Testis (tissue), 2 donors: ENCODE measurements at regions not wholly inside any gene's neighbourhood (a gene's known extent, or its start where the extent isn't known, plus 50 kb on each side); places are given as distances from the start of the nearest gene placed in this dataset.

ENCODE experiments used
- DNase-seq: peaks from one replicate; pipeline ENCODE4 v3.0.0-alpha.2; 2019
- H3K27ac ChIP-seq, 2 donors: fragments of 200-600 bp; sonication (generic); one replicate each; pipeline ENCODE4 v1.5.1; 2019
- H3K27me3 ChIP-seq: fragments of 200-600 bp; sonication (generic); one replicate; pipeline ENCODE4 v1.5.1; 2019
- H3K36me3 ChIP-seq: fragments of 200-600 bp; sonication (generic); one replicate; pipeline ENCODE4 v1.5.1; 2017; ENCODE audit warnings: low read depth; ENCODE audit errors: missing control alignments
- H3K4me1 ChIP-seq: fragments of 200-600 bp; sonication (generic); one replicate; pipeline ENCODE4 v1.5.1; 2019
- H3K4me3 ChIP-seq, 2 donors: fragments of 200-600 bp; sonication (generic); one replicate each; pipeline ENCODE4 v1.5.1; 2017 to 2019
- H3K9me3 ChIP-seq: fragments of 200-600 bp; sonication (generic); one replicate; pipeline ENCODE4 v1.5.1; 2017
- CTCF ChIP-seq, 3 experiments: fragments of 450-650 bp in 2 of 3; fragments of 200-600 bp in 1 of 3; sonication (generic) in 1 of 3; IDR thresholded peaks; one replicate each; pipeline ENCODE4 v1.5.1; 2016 to 2019; ENCODE audit warnings: antibody characterized with exemption in 3 of 3, mild to moderate bottlenecking in 2 of 3, moderate library complexity in 1 of 3
- POLR2A ChIP-seq: fragments of 450-650 bp; IDR thresholded peaks from one replicate; pipeline ENCODE4 v1.6.1; 2017; ENCODE audit warnings: antibody characterized with exemption, mild to moderate bottlenecking, moderate library complexity
- WGBS, 2 donors: methylation state at CpG; one replicate each; pipeline ENCODE4 v1.1.5; 2018; 5-methylcytosine and 5-hydroxymethylcytosine counted together
- intact Hi-C: fragments of 100-400 bp; cut with DNase I; formaldehyde crosslinking; loops from one replicate; pipeline ENCODE4 v1.15.1; 2023; ENCODE audit warnings: low total_unique reads

GRCh38 chr13:52975969-52976368 lies 52.6 kb upstream of the OLFM4 start:
- no peaks in the 10 kb centered on the region for H3K4me1 ChIP-seq
- 93 to 95% methylated on average over 5 of the region's 5 CpGs for WGBS, 2 donors
- no peak for DNase-seq
- TF ChIP-seq POLR2A (no peak), CTCF (IDR thresholded peaks at IDR 0.05) (no peak)
- intact Hi-C loops, result no loop called here
- no peak overlapping the region for H3K27ac ChIP-seq
- H3K36me3 ChIP-seq, result no peaks in the 10 kb centered on the region
- no peak overlapping the region for H3K4me3 ChIP-seq
- H3K27me3 ChIP-seq, result no peaks in the 10 kb centered on the region
- H3K9me3 ChIP-seq, result no peaks in the 10 kb centered on the region

GRCh38 chr13:52975161-52975560 lies 53.5 kb upstream of the OLFM4 start:
- no peaks in the 10 kb centered on the region for H3K27me3 ChIP-seq
- no peaks in the 10 kb centered on the region for H3K9me3 ChIP-seq
- intact Hi-C loops, result no loop called here
- no peaks in the 10 kb centered on the region for H3K4me1 ChIP-seq
- H3K36me3 ChIP-seq, result no peaks in the 10 kb centered on the region
- 84 to 89% methylated on average over 8 to 9 of the region's 9 CpGs for WGBS, 2 donors
- H3K4me3 ChIP-seq, result no peak overlapping the region
- H3K27ac ChIP-seq, result no peak overlapping the region
- DNase-seq, result no peak
- no peak for TF ChIP-seq POLR2A
- TF ChIP-seq CTCF (IDR thresholded peaks at IDR 0.05), result no peak

DNA sequence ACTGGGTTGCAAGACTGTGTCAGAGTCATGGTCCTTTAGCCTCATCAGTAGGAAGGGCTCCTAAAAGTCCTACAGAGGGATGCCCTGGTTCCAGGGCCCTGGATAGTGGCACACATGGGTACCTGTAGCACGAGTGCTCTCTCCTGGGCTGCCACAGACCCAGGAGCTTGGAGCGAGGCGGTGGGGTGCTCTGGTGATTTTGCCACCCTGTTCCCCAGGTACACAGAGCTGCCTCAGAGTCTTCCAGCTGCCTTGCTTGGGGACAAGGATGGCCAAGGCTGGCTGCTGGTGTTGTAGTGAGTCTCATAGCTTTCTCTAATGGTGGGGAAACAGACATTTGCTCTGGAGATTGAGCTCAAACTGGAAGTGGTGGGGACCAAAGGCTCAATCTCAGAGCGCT lies 53.9 kb upstream of the OLFM4 start:
- no peaks in the 10 kb centered on the region for H3K4me1 ChIP-seq
- no peak overlapping the region for H3K27ac ChIP-seq
- H3K27me3 ChIP-seq, result no peaks in the 10 kb centered on the region
- WGBS, 2 donors, result 90% methylated on average over 3 of the region's 4 CpGs; no CpG with 5 or more reads in 1 of the 2 donors
- intact Hi-C loops, result no loop called here
- DNase-seq, result no peak
- TF ChIP-seq POLR2A (no peak), CTCF (IDR thresholded peaks at IDR 0.05) (no peak)
- no peaks in the 10 kb centered on the region for H3K9me3 ChIP-seq
- no peak overlapping the region for H3K4me3 ChIP-seq
- H3K36me3 ChIP-seq, result no peaks in the 10 kb centered on the region

DNA sequence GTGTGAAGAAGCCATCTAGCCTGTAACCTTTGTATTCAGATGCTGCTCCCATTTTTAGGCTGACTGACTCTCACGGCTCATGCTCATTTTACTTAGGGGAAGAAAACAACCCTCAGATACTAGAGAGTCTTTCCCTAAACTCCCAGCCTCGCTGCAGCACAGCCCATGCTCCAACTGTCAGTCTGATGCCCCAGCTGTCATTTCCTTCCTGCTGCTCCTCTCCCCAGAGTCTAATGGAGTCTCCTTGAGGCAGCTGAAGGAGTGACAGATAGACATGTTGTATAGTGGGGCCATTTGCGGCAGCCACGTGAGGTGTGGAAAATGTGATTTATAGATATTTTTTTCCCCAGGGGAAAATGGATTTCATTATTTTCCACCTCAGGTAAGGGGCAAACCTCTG lies 59.2 kb upstream of the OLFM4 start:
- no peak for TF ChIP-seq CTCF (IDR thresholded peaks at IDR 0.05)
- no peak for TF ChIP-seq POLR2A
- WGBS, 2 donors, result 53 to 63% methylated on average over 4 of the region's 4 CpGs
- Histone ChIP-seq H3K27me3 (no peaks in the 10 kb centered on the region), H3K36me3 (no peaks in the 10 kb centered on the region), H3K27ac (no peak overlapping the region), H3K4me1 (no peaks in the 10 kb centered on the region), H3K4me3 (no peak overlapping the region), H3K9me3 (no peaks in the 10 kb centered on the region)
- intact Hi-C loops, result no loop called here
- DNase-seq, result no peak

DNA sequence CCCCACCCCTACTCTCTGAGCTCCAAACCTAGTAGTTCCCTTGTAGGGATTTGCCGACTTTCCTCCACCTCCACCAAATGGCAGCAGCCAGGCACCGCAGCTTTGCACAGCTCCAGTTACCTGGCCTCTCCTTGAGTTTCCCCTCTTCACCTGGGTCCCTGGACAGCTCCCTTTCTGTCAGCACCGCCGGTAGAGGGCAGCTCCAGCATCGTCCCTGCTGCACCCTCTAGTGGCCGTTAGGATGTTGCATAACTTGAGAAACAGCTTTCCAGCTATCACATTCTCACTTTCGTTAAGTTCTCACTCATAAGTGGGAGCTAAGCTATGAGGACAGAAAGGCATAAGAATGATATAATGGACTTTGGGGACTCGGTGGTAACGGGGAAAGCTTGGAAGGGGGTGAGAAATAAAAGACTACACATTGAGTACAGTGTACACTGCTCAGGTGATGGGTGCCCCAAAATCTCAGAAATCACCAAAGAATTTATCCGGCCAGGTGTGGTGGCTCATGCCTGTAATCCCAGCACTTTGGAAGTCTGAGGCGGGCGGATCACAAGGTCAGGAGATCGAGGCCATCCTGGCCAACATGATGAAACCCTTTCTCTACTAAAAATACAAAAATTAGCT lies 60.4 kb upstream of the OLFM4 start:
- intact Hi-C loops, result no loop called here
- Histone ChIP-seq H3K27ac (no peak overlapping the region), H3K27me3 (no peaks in the 10 kb centered on the region), H3K9me3 (no peaks in the 10 kb centered on the region), H3K4me3 (no peak overlapping the region), H3K4me1 (no peaks in the 10 kb centered on the region), H3K36me3 (no peaks in the 10 kb centered on the region)
- peak; percentile 89 for DNase-seq
- TF ChIP-seq CTCF (IDR thresholded peaks at IDR 0.05) (peak; percentile 71 to 80 (median 75)), POLR2A (no peak)
- 17 to 19% methylated on average over 13 of the region's 13 CpGs for WGBS, 2 donors
